Stimulated activated CD4-positive, alpha-beta T cell treated with anti-CD3 and anti-CD28 coated beads, Interleukin-4, amount 100 ng/mL, for 1 hour (primary cell): ENCODE measurements at regions not wholly inside any gene's neighbourhood (a gene's known extent, or its start where the extent isn't known, plus 50 kb on each side); places are given as distances from the start of the nearest gene placed in this dataset.
"Not testable (repeated sequence)": the region's sequence is repeated elsewhere in the genome, so short reads cannot be mapped to it uniquely, and the experiment has no call there.

Experiments used
- DNase-seq: peaks from one replicate; pipeline ENCODE4 v3.0.0-alpha.2; 2020

DNA sequence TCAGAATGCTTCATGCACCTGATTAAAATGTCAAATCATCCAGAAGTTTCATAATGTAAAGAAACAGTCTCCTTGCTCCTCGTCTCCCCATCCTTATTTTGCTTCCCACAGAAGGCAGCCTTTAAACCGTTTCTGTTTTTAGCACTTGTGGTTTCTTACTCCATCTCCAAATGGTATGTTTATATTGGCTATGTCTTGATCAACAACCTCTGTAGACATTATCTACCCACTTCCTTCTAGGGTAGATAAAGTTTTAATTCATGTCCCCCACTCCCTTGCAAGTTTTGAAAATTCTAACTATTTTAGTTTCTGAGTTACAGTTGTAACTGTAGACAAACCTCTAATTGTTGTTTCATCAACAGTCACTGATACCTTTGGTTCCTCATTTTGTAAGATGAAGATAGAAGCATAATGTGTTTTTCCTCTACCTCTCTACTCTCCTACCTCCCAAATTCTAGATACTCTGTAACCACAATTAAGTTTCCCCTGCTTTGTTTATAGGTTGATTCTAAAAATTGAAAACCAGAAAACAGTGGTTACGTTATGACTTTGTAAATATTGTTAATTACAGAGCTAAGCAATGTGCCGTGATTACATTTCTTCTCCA, 291.7 kb upstream of the GATB start:
- DNase-seq = no peak

DNA sequence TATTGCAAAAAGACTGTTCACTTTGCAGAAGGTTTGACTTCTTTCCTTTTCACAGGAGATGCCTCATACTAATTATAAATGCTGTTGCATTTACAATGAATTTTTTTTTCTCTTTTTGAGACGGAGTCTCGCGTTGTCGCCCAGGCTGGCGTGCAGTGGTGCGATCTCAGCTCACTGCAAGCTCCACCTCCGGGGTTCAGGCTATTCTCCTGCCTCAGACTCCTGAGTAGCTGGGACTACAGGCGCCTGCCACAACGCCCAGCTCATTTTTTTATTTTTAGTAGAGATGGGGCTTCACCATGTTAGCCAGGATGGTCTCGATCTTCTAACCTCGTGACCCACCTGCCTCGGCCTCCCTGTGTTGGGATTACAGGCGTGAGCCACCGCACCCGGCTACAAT, 290.5 kb upstream of the GATB start:
- not testable (repeated sequence) for DNase-seq

DNA sequence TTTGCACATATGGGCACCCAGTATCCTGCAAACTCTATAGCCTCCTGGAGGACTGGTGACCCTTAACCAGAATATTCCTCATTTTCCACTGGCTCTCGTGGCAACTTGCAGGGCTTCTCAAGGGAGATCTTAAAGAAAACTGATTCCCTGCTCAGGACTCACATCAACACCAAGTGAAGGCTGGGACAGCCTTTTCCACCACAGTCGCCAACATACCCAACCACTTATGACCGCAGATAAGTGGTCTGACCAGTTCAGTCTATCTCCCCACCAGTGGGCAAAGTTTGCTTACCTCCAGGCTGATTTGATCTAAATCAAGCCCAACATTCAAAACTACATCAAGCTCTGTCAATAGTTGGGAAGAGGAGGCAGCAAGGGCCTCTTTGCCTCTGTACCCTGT, 289.3 kb upstream of the GATB start:
- no peak for DNase-seq

DNA sequence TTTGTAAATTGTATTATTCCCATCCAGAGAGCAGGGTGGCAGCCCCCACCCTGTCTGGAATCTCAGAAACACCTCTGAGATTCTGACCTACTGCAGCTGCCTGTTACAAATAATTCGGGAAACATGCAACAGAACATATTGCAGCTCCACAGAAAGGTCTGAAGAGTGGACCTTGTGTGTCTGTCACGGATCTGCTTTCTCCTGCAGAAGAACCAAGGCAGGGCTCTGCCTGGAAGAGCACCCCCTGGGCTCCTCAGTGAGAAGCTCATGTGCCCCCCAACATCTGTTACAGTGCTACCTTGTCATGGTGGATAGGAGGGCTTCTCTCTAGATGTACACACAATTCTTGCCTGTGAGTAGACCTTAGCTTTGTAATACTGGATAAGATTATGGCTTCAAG, 286.6 kb upstream of the GATB start:
- no peak for DNase-seq

DNA sequence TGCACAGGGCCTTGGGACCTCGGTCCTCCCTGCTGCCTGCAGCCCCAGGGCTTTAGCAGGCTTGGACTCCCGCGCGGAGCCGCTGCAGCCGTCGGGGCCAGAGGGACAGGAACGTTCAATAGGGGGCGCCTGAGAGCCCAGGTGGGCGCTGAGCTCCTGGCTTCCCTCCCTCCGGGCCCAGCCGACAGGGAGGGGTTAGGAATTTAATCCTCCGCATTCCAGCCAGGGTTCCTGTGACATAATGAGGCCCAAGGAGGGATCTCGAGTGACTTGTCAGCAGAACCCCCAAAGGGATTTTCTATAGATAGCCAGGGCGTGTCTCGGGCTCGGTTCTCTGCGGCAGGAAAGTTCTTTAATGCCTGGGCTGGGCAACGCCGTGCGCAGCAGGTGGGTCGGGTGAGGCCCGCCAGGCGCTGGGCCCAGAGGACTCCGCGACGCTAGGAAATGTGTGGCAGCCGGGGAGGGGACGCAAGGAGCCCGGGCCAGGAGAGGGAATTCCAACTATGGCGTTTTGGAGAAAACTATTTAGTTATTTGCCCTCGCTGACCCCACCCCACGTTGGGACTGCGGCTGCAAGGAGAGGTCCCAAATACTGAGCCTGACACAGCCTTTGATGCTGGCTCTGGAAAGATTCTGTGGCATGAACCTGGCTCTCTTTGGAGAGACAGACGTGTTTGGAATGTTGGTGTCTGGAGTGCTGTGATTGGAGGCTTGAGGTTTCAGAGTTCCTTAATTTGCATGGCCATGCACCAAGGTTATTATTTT, 285.2 kb upstream of the GATB start:
- DNase-seq = peak; percentile 26

DNA sequence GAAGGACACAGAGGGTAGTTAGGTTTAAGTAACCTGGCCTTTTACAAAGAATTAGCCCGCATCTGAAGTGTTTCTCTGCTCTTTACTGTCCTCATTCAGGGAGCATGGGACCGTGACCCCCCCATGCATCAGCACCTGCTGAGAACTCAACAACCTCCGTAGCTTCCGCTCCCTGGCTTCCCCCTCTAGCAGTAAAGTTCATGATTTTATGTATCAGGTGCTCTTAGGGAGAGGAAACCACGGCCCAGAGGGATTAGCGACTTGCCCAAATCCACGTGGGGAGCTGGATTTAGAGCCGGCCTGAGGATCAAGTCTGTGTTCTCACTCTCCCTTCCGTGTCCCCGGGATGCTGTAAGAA, 284.6 kb upstream of the GATB start:
- DNase-seq = no peak

DNA sequence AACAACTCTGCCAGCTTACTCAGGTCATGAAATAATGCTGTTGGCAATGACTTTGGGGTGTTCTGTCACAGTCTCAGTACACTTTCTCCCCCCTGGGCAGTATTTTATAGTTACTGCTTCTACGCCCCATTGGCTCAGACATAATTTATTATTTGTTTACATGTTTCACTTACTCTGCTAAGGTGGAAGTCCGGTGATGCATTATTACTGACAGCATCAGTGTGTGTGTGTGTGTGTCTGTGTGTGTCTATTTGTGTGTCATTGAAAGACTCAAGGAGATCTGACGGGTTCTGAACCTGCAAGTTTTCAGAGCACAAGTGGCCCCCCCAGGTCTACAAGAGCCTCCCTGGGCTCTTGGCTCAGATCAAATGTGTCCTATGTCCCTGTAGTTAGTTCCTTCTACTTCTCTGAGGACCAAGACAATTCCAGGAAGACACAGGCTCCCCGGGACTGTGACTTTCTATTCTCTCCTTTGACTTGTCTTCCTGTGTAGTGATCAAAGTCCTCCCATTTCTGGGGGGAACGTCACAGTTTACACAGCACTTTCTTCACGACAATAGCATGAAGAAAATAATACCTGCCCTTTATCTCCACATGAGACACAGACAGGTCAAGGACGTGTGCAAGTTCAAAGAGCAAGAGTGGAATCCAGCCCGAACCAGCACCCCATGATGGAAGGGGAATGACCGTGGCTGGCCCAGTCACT, 283.7 kb upstream of the GATB start:
- DNase-seq = no peak

DNA sequence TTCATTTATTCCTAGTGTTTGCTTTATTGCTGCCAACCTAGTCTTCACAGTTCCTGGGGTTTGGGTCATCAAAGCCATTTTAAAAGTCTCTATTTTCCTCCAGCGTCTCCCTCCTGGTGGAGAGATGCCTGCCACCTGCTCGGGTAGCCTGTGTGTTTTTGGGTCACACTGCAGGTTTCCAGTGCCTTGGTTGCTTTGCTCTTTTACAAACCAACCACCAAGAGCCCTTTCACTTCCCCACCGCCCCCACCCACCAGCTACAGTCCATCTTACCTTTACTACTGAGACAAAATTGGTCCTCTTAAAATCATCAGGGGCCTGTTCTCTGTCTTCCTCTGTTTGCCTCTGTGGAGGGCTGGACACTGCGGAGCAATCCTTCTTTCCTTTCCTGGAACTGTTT, 280.5 kb upstream of the GATB start:
- no peak for DNase-seq

DNA sequence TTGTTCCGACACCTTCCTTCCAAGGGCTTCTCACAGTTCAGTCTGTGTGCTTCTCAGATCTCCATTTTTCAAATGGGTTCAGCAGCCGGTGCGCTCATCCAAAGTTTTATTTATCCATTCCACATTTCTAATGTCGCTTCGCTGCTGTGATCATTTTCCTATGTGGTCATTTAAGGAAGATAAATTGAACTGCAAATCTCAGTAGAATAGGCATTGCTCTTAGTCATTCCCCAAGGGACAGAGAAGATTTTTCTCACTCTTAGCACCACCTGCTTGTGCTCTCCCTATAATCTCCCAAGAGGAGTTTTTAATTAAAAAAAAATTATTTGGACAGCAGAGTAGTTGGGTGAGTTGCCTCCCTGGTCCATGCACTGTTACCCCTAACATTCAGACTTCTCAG, 278.9 kb upstream of the GATB start:
- no peak for DNase-seq

DNA sequence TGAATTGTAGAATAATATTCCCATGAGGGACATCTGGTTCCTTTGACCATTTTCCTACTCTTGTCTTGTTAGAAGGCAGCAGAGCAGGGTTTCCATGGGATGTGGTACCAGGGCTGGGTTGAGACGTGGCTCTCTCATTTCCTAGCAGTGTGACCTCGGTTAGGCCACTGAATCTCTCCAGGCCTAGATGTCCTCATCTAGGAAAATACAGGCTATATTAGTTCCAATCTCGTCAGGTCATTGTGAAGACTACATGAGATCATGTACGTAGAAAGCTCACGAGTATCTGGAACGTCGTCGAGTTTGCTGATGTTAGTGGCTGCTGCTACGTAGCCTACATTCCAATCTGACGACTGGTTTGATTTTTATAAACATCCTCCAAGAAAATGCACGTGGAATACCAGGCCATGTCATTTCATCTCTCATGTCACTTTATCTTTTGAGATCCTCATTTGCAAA, 278.2 kb upstream of the GATB start:
- no peak for DNase-seq

DNA sequence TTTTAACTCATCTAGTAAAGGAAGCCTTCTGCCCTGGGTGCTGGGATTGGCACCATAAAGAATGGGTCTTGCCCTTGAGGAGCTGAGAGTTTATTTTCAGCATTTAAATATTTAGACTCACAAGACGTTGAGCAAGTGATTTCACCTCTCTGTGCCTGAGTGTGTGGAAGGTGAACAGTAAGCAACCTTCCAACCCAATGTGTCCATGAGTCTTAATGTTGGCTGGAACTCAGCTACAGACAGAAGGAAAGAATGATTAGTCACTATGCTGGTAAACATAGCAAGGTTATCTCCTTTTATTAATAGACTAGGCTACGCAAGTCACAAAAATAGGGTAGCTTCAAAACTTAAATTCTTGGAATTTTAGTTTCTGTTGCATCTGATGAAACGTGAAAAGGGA, 277.4 kb upstream of the GATB start:
- no peak for DNase-seq

DNA sequence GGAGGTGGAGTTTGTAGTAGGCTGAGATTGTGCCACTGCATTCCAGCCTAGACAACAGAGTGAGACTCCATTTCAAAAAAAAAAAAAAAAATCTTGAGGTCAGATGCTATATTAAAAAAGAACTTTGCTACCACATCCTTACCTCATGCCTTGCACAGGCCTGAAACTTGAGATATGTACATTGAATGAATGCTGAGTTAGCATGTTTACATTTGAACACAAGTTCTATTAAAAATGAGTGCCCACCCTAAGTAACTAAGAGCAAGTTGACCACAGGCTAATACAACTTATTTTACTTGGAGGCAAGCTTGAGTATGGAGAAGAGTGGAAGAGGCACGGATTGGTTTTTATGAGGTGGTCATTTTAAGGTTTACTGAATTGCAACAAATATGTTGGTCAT, 276.6 kb upstream of the GATB start:
- no peak for DNase-seq

DNA sequence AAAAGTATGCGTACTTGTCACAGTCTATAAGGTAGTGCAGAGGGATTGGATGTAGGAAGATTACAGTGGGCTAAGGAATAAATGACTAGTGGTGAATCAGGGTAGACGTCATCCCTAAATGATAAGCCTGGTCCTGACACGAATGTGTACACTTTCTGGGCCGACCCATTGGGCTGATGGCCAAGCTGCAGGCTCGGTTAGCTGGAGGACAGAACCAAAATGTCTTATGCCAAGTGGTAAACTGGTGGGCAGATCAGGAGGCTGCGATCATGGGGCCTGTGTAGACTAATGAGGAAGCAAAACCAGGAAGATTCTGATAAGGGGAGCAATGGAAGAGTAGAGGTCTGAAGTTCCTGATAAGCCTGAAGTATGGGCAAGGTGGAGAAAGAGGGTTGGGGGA, 272.8 kb upstream of the GATB start:
- DNase-seq = no peak

DNA sequence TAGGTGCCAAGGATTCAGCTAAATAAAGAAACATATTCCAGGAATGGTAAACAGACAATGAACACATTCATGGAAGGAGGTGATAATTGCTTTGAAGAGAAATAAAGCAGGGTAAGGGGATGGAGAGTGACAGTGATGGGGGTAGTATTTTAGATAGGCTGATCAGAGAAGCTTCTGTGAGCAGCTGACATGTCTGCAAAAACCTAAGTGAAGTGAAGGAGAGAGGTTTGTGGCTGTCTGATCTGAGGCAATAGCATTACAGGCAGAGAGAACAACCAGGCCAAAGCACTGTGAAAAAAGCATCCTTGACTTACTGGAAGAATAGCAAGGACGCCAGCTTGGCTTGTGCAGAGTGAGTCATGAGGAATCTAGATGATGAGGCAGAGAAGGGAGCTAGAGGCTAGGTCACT, 271.9 kb upstream of the GATB start:
- DNase-seq = no peak

DNA sequence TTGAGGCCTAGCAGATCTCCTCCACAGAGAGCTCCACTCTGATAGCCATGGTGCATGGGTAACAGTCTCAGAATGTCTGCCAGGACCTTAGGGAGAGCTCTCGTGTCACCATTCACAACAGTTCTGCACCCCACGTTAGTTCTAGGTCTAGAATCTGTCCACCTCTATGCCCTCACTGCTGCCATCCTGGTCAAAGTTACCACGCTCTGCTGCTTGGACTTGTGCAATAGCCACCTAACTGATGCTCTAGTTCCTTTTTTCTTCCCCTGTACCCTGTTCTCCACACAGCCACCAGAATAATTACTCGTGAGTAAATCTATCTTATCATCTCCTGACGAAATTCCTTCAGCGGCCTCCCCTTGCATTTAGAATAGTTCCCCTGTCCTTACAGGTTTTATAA, 268.8 kb upstream of the GATB start:
- no peak for DNase-seq

DNA sequence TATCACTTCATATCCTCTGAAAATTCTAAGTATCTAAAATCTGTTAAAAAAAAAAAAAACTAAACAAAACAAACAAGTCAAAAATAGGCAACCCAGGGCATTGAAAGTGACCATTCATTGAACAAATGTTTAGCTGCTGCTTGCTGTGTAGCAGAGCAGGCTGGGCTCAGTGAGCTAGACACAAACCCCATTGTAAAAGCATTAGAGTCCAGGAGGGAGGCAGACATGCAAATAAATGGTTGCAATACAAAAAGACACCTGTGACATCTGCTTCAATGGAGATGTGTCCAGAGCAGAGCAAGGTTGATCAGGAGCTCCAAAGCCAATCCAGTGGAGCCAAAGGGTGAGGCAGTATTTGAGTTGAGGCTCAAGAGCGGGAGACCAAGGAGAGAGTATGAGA, 267.3 kb upstream of the GATB start:
- no peak for DNase-seq

DNA sequence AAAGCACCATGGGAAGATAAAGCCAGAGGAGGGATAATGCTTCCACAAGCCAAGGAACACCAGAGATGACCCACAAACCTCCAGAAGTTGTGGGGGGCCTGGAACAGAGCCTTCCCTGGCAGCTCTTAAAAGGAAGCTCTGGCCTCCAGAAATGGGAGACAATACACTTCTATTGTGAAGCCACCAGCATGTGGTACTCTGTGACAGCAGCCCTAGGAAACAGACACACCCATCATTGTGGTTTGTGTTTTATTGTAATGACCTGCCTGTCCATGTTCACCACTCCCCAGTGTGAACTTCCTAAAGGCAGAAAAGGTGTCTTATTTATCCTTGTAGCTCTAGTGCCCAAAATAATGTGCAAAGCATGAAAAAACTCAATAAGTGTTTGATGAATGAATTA, 264.1 kb upstream of the GATB start:
- DNase-seq = no peak

DNA sequence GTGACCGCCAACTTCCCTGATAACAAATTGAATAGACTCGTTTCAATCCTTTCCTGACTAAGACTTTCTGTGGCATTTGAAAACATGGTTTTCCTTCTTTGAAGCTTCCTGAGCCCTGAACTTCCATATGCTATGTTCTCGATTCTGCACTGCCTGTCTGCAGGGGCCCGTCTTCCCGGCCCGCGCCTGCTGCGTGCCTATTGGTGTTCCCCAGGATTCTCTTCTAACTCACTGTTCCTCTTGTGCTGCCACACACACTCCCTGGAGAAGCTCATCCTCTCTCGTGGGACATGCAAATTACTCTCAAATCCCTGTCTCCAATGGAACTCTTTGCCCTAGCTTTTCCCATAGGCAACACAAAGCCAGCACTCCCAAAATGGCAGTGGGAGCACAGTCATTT, 262.9 kb upstream of the GATB start:
- DNase-seq = no peak

DNA sequence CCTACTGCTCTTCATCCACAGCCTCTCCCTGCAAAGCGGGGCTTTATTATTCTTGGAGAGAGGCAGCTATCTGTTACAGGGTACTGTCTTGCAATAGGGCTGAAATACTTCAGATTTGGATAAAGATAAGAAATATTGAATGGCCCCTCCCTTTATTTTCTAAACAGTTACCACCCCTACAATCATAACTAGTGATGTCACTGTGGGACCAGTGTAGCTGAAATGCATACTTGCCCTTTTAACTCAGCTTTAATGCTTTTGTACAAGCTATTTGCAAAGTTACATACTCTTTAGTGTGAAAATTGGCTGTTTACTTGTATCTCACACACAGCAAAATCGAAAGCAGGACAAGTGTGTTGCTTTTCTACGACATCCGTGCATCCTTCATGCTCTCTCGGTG, 261.7 kb upstream of the GATB start:
- DNase-seq = no peak

DNA sequence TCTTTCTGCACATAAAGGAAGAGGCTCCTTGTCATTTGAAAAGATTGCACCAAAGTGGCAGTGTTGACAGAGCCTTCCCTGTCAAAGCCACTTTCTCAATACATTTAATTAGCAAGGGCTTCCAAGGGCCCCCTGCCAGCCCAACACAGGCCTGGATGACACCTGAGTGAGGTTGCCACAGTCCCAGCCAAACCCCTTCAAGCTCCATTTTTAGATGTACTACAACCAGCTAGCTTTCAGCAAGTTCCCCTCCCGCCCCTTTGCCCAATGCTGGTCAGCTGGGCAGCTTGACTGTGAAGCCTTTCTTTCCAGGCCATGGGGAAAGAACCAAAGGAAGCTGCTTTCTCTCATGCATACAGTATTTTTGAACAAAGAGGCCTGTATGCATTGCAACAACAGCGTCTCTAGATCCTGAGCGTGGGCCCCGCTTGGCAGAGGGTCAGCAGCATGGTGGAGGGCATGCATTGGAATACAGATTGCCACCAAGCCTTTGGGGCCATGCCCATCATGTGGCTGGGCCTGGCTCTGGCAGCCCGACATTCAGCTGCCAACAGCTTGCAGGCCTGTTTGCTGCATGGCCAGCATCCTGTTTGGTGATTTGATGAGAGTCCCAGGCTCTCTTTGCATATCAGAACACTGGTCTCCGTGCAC, 261.1 kb upstream of the GATB start:
- no peak for DNase-seq

DNA sequence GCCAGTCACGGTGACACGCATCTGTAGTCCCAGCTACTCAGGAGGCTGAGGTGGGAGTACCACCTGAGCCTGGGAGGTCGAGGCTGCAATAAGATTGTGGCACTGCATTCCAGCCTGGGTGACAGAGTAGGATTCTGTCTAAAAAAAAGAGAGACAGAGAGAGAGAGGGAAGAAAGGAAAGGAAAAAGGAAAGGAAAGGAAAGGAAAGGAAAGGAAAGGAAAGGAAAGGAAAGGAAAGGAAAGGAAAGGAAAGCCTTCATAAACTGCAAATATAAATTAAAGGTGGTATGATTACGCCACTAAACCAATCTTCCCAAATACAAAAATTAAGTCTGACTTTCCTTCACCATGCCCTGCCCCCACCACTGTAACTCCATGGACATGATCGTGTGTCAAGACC, 259.3 kb upstream of the GATB start:
- DNase-seq = no peak

DNA sequence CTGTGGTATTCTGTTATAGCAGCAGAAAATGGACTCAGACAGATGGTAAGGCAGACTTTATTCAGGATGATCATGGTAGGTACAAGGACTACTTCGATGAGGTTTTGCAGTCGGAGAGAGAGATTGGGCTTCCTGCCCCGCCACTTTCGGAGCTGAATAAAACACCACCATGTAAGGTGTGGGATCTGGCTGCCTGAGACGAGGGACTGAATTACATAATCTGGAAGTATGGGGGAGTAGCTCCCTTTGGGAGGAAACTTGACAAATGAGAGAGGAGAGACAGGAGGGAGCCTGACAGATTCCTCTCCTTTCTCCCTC, 255.5 kb upstream of the GATB start:
- no peak for DNase-seq

DNA sequence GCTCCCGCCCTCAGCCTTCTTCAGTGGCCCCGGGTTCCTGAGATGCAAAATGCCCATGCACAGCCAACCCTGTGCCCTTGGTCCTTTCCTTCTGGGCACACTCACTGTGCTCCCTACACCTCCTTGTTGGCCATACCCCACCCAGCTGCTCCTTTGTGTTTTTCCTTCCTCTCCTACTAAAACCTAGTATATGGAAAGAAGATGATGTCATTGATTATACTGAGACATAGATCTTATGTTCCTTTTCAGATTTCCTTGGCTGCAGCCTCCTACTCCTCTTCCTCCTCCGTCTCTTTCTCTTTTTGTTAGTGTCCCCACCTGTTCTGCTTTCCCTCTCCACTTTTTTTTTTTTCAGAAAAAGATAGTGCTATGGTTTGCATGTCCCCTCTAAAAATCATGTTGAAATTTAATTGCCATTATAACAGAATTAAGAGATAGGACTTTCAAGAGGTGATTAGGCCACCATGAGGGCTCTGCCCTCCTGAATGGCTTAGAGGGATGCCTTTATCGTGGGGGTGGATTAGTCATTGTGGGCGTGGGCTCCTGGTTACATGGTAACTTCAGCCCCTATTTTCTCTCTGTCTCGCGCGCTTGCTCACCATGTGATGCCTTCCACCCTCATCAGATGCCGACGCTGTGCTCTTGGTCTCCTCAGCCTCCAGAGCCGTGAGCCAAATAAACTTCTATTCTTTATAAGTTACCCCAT, 254.9 kb upstream of the GATB start:
- no peak for DNase-seq
